GM21529 (cell line): ENCODE measurements at regions not wholly inside any gene's neighbourhood (a gene's known extent, or its start where the extent isn't known, plus 50 kb on each side); places are given as distances from the start of the nearest gene placed in this dataset.

Experiments
- ATAC-seq: cut with Tn5 transposase; IDR thresholded peaks from one replicate; pipeline ENCODE4 v1.9.1; 2021; ENCODE audit not compliant: unreplicated experiment

GRCh38 chr4:45795135-45795534 lies 328.7 kb downstream of the GABRG1 start:
- ATAC-seq = no peak

GRCh38 chr4:45778514-45778913 lies 345.3 kb downstream of the GABRG1 start:
- ATAC-seq = no peak

DNA sequence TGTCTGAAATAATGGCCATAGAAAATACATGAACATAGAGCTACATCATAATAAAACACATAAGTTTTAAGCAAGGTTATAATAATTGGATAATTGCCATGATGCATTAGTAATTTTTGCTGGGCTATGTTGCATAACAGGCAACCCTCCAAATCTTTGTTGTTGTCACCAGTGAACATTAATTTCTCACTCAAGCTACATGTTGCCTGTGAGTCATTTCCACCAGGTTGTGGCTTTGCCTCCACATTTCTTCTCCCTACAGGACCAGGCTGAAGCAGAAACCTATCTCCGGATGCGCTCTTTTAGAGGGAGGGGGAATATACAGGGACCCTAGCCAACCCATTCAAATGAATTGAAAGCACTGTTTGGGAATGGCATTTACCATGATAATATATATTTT lies 347.7 kb downstream of the GABRG1 start:
- ATAC-seq = no peak

GRCh38 chr4:45770958-45771357 lies 352.9 kb downstream of the GABRG1 start:
- no peak for ATAC-seq

GRCh38 chr4:45765521-45765920 lies 358.3 kb downstream of the GABRG1 start:
- ATAC-seq = no peak

DNA sequence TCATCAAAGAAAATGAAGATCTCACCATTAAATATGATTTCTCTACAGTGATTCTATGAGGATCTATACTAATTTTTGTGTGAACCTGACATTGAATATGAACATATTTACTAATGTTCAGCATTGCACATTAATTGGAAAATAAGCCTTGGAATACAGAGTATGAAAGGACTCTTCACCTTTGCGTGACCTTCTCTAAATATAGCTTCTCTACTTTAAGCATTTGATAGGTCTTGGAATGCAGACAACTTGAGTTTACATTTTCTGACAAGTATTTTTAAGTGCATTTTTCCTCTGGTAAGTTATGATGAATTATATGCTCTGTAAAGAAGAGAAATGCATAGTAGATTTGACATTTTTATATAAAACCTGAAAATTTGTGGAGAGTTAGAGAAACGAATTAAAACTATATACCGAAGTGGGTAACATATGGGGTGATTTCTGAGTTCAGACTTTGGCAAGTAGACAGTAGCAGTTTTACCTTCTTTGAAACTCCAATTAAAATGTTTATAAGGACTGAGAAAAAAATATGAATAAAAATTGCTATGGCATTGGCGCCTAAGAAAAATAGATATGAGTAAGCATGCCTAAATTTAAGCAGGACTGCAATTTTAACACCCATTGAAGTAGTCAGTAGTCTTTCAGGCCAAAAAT lies 371.9 kb downstream of the GABRG1 start:
- no peak for ATAC-seq

- no peak for ATAC-seq
Measured at GRCh38 chr4:45750721-45751120, 373.1 kb downstream of the GABRG1 start.

DNA sequence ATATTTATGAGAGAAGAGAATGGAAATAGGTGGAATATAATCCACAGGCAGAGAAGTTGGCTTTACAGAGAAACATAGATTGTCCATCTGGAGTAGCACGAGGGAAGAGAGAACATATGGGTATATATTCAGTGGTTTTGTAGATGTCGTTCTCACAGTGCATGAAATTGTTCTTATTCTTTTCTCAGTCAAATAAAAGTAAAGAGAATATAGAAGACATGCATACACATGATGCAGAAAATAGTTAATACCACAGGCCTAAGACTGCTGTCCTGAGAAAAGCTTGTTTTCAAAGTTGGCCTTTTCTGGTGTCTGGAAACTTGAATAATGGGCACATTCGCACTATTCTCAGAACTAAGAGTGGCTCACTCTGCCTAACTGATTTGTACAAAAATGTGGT lies 378.1 kb downstream of the GABRG1 start:
- no peak for ATAC-seq

DNA sequence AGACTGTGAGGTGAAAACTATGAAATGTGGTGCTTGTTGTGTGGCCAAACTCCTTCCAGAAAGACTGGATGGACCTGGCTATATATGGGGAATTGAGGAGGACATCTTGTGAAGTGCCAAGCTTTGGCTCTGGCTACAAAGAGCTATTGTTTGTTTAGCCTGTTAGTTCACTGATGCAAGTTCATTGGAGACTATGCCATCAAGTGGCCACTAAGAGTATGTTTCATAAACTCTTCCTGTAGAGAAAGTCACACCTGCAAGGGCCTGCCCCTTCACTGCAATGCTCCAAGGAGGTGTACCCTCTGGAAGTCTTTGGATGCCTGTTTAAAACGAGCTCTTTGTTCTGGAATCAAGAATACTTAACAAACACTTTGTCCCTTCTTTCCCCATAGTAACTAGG lies 382.0 kb downstream of the GABRG1 start:
- no peak for ATAC-seq

DNA sequence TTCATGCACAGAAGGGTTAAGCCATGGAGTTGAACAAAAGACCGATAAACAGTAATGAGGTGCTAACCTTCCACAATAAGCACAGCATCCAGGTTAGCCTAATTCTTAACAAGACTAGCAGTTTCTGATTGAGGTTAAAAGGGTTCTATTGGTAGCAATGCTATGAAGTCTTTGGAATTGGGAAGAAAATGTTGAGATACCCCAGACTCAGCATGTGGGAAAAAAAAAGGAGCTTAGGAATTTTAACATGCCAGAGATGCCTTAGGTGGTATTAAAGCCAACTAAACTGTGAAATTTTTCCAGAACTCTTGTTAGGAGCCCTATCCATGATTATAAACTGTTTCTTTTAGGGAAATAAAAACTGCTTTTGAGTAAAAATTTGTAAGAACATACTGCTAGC lies 391.7 kb downstream of the GABRG1 start:
- no peak for ATAC-seq

DNA sequence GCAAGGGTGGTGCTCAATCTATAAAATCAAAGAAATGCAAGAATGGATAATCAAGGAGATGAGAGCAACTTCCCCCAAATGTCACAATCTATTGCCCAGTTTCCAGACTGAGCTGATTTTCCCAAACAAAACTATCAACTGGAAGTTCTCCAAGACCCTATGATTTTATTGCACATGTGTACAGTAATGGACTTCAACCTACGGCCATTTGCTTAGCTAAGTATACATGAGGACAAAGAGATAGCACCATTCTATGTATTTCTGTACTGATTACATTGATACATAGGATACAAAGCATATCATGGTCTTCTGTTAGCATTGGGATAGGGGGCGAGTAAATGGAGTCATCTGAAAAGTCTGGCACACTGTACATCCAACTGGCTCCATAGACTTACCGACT lies 407.8 kb downstream of the GABRG1 start:
- no peak for ATAC-seq

DNA sequence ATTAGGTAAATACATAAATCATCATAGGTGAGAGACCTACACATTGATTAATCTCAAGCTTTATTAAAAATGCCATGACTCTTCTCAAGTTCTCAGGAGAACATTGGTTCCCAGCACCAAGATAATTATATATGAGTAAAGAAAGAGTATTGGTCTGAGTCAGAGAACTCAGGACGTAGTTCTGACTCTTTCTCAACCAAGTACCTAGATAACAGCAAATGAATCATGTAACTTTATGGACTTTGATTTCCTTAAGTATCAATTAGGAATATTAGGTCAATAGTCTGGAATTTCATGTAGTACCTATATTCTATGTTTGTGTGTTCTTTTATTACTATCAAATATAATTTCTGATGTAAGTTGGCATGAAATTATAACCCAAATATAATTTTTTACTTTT lies 409.9 kb downstream of the GABRG1 start:
- no peak for ATAC-seq

DNA sequence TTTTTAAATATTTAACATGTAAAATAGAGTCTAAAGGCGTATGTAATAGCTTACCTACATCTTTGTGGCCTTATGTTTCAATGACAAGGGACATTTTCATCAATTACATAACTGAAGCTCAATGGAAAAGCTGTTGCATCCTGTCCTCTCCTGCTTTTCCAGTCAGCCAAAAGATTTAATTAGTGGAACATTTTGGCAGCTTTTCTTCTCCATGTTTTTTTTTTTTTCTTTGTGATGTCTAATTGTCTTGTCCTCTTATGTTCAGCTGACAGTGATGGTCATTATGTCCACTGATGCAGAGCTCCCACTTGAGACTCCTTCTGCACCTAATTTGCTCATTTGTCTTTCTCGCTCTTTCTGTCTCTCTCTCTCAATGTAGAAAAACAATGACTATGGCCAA lies 422.2 kb downstream of the GABRG1 start:
- ATAC-seq = no peak

DNA sequence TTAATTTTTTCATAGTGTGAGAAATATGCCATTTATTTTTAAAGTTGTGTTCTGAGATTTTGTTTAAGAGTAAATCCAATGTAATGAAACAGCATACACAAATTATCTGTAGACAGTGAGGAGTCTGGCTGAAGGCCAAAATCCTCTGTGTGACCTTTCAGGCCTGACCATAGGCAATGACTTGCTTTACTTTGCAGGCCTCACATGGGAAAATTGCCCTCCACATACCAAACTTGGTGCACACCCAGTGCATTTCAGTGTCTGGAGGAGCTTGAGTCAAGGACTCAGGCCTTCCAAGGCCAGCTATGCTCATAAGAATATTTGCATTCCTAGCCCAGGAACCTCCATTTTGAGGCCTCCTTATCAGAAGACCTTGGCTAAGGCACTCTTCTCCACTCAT lies 430.1 kb downstream of the GABRG1 start:
- ATAC-seq = no peak

- ATAC-seq = no peak
Measured at GRCh38 chr4:45692131-45692735, 431.6 kb downstream of the GABRG1 start.

- no peak for ATAC-seq
Measured at GRCh38 chr4:45688341-45688740, 435.5 kb downstream of the GABRG1 start.

DNA sequence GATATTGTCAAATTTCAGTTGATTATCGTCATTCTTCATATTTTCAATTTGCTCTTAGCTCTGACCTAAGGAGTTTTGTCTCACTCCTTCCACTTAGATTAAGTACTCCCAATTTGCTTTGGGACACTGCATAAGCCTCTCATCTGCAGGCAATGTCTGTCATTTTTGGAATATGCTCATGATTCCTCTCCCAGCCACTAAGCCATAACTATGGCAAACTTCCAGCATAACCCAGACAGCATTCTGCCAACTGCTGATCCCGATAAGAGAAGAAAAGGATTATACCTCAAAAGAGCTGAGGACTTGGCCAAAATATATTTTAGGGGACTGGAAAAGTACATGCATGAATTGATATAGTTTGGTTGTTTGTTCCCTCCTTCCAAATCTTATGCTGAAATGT lies 444.4 kb downstream of the GABRG1 start:
- ATAC-seq = no peak

DNA sequence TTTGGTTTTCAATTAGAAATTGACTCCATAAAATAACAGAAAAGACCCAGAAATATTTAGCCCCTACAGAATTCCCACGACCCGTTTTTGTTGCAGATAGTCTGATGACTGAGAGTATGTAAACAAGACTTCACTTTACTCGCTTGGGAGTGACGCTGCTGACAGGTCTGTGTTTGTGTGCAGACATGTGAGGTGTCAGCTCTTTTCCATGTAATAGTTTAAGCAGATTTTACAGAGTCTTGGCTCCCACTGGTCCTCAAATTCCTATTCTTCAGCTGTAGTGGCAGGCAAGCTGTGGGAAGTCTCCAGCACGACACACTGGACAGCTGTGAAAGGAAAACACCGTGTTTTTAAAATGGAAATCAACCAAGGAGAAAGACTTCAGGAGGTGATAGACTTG lies 455.7 kb downstream of the GABRG1 start:
- ATAC-seq = no peak

DNA sequence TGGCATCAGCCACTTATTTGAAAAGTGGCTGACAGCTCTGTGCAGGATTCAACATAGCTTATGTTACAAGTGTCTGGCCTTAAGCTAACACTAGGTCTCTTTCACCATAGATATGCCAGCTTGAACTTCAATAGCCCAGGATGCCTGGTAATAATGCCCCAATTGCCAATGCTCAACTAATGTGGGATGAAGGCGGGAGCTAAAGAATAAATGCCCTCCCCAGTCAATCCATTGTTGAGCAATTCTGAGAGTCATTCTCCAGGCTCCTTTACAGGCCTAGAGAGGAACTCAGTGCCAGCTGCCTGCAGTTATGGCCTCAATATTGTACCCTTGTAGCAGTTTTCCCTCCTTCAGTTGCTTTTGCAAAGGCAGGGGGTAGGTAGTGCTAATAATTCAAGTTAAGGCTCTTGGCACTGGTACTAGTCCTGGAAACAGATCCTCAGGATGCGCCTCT lies 460.2 kb downstream of the GABRG1 start:
- no peak for ATAC-seq

DNA sequence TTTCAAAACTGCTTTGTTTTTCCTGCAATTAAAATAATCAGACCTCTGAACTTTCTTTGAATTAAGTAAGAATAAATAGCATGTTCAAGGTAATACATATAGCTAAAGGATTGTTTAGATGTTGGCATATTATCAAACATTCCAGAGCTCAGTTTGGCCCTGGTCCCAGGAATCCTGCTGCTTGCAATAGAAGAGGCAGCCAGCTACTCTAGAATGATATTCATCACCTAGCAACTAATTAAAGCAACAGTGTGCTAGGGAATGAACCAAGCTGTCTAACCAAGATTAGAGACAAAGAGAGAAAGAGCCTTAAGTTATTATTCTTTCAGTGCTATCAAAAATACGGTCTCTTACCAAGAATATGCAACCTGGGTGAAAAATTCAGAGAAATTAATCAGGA lies 460.9 kb downstream of the GABRG1 start:
- no peak for ATAC-seq

- no peak for ATAC-seq
Measured at GRCh38 chr4:45661893-45662292, 462.0 kb downstream of the GABRG1 start.

GRCh38 chr4:45650545-45650944 lies 473.3 kb downstream of the GABRG1 start:
- ATAC-seq = no peak

DNA sequence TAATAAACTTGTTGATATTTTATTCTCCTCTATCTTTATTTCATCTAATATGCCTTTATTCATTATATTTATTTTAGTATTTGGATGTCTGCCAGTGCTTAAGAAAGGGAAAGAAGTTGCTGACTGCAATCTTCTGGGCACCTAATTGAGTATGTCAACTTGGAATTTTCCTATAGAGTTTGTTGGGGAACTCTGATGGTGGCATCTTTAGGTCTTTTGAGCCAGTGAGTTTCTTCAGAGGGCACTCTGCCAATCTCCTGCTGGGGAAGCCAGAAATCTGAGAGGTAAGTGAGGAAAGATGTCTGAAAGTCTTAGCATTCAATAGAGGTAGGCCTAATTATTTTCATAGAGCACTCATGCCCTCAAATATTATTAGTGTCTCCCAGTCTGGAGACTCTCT lies 475.0 kb downstream of the GABRG1 start:
- no peak for ATAC-seq
